Fibroblast of the aortic adventitia (primary cell): ENCODE measurements at regions not wholly inside any gene's neighbourhood (a gene's known extent, or its start where the extent isn't known, plus 50 kb on each side); places are given as distances from the start of the nearest gene placed in this dataset.

Experiments
- DNase-seq: peaks from one replicate; pipeline ENCODE4 v3.0.0-alpha.2; 2010; ENCODE audit warnings: low read depth
- H3K4me3 ChIP-seq: 2 replicates; pipeline ENCODE4 v1.5.1; 2011; ENCODE audit warnings: low read depth, mild to moderate bottlenecking, control low read depth, low read length, moderate library complexity
- TF ChIP-seq, protein P1 (sequence below): IDR thresholded peaks from 2 replicates; pipeline ENCODE4 v1.5.1; 2011; ENCODE audit warnings: mild to moderate bottlenecking, low read length, control low read depth, inconsistent platforms; ENCODE audit not compliant: insufficient read depth

DNA sequence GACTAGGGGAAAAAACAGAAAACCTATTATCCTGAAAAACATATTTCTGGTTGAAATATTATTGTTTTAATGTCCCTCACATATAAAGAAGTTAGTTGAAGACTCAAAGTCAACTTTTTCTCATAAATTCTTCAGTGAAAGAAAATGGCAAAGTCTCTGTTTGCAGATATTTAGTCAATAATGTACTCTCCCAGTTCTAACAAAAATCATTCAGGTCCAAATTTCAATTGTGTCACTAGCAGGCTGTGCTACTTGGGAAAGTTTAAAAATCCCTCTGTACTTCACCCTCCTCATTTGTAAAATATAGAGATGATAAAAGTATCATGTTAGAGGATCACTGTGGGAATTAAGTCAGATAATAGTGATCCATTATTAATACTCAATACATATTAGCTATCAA is 496.5 kb downstream of the FSCB start:
- TF ChIP-seq, protein P1, sequence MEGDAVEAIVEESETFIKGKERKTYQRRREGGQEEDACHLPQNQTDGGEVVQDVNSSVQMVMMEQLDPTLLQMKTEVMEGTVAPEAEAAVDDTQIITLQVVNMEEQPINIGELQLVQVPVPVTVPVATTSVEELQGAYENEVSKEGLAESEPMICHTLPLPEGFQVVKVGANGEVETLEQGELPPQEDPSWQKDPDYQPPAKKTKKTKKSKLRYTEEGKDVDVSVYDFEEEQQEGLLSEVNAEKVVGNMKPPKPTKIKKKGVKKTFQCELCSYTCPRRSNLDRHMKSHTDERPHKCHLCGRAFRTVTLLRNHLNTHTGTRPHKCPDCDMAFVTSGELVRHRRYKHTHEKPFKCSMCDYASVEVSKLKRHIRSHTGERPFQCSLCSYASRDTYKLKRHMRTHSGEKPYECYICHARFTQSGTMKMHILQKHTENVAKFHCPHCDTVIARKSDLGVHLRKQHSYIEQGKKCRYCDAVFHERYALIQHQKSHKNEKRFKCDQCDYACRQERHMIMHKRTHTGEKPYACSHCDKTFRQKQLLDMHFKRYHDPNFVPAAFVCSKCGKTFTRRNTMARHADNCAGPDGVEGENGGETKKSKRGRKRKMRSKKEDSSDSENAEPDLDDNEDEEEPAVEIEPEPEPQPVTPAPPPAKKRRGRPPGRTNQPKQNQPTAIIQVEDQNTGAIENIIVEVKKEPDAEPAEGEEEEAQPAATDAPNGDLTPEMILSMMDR = no peak
- no peak for DNase-seq

DNA sequence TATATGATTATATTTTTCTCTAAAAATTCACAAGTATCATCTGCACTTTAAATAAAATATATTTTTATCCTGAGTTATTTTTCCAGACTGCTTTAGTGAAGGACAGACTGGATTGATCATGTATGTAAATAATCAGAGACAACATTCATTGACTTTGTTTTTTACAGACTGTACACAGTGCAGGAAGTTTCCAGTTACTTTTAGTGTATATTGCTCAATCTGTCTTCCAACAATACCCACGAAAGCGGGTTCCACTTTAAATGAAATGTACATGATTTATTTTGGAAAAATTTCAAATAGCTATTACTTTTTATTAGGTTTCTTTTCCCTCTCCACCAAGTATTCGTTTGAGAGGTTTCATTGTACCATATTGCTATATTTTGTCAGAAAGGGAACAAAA is 497.0 kb downstream of the FSCB start:
- TF ChIP-seq, protein P1 = no peak
- no peak for DNase-seq

More for the DNA sequence above, 496.5 kb downstream of the FSCB start:
- H3K4me3 ChIP-seq = no peak overlapping the region

DNA sequence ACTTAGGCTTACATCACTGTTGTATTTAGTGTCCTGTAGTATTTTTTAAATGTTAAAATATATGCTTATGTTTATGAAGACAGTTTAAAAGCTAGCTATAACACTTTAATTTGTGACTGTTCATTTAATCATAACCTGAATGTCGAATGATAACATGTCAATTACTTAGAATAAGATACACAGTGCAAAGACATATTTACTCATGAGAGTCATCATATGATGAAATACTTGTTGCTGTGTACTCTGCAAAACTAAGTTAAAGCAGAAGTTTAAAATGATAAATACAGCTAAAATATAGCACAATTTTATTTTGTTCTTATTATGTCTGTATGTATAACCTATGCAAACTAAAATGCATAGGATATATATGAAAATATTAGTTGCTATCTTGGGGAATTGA is 497.4 kb downstream of the FSCB start:
- no peak for DNase-seq
- no peak overlapping the region for H3K4me3 ChIP-seq
- TF ChIP-seq, protein P1 = no peak

More for the DNA sequence above, 497.0 kb downstream of the FSCB start:
- no peak overlapping the region for H3K4me3 ChIP-seq

DNA sequence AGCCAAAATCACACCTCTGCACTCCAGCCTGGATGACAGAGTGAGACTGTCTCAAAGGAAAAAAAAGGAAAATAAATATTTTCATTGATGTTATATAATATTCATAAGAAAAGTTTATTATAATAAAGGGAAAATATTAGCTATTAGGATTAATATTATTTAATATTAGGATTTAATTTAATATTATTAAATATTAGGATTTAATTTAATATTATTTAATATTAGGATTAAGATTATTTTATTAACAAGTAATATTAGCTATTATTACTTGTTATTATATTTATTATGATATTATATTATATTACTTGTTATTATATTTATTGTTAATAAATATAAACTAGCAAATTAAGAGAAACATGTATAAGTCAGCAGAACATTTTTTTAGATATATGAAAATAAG is 518.1 kb downstream of the FSCB start:
- TF ChIP-seq, protein P1 = no peak
- no peak overlapping the region for H3K4me3 ChIP-seq
- no peak for DNase-seq

DNA sequence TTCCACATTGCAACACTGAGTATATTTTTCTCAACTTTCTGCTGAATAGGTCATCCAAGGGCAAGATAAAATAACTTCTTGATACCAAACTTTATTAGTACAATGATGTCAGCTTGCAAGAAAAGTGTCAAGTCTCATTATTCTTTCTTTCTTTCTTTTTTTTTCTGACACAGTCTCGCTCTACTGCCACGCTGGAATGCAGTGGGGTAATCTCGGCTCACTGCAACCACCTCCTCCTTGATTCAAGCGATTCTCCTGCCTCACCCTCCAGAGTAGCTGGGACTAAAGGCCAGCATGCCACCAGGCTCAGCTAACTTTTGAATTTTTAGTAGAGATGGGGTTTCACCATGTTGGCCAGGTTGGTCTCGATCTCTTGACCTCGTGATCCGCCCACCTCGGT is 523.4 kb downstream of the FSCB start:
- DNase-seq = no peak
- no peak overlapping the region for H3K4me3 ChIP-seq

DNA sequence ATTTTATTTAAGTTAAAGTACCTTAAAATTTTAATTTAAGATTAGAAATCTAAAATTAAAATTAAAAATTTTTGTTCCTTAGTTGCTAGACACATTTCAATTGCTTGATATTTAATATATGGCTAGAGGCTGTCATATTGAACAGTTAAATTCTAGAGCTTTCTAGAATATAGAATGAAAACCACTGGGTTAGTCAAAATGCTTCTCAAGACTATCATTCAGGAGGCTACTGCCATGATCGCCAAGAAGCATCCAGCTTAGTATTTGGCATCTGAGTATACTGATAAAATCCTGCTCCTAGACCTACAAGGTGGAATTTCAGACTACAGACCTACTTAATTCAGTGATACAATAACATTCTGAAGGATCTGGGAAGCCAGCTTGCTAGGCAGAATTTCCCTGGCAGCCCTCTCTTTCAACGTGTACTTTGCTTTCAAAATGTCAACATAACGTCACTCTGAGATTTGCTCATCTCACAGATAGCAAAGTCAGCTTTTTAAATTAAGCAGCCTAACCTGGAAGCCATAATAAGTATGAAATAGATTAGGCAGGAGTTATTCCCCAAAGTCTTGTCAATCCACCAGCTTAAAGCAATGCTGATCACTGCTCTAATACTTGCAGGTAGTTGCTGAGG is 525.8 kb downstream of the FSCB start:
- DNase-seq = no peak
- no peak overlapping the region for H3K4me3 ChIP-seq
- TF ChIP-seq, protein P1 = no peak

More for the DNA sequence above, 523.4 kb downstream of the FSCB start:
- TF ChIP-seq, protein P1 = no peak

DNA sequence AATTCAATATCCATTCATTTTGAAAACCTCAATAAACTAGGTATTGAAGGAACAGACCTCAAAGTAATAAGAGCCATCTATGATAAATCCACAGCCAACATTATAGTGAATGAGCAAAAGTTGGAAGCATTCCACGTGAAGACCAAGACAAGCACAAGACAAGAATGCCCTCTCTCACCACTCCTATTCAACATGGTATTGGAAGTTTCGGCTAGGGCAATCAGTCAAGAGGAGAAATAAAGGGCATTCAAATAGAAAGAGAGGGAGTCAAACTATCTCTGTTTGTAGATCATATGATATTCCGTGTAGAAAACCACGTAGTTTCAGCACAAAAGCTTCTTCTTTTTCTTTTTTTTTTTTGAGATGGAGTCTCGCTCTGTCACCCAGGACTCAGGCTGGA is 550.3 kb downstream of the FSCB start:
- TF ChIP-seq, protein P1 = no peak
- H3K4me3 ChIP-seq = no peak overlapping the region
- no peak for DNase-seq
